Gastrocnemius medialis (tissue), 4 donors: ENCODE measurements at regions not wholly inside any gene's neighbourhood (a gene's known extent, or its start where the extent isn't known, plus 50 kb on each side); places are given as distances from the start of the nearest gene placed in this dataset.

Experiments
- CTCF ChIP-seq, 5 experiments: fragments of 450-650 bp in 3 of 5; fragments of 200-600 bp in 2 of 5; sonication (generic) in 2 of 5; IDR thresholded peaks in 4 of 5; conservative IDR thresholded peaks in 1 of 5; 1 replicate in 4 of 5; 2 replicates in 1 of 5; pipeline ENCODE4 v1.5.1; 2016 to 2019; ENCODE audit warnings: antibody characterized with exemption in 5 of 5, mild to moderate bottlenecking in 3 of 5, moderate library complexity in 3 of 5
- POLR2A ChIP-seq, 2 donors: fragments of 450-650 bp; IDR thresholded peaks; one replicate each; pipeline ENCODE4 v1.6.1; 2017; ENCODE audit warnings: antibody characterized with exemption in 2 of 2, mild to moderate bottlenecking in 2 of 2, moderate library complexity in 2 of 2

- no peak for TF ChIP-seq POLR2A (IDR thresholded peaks at IDR 0.05)
- no peak for TF ChIP-seq CTCF (IDR thresholded peaks at IDR 0.05 in 4 of 5, conservative IDR thresholded peaks at IDR 0.05 in 1 of 5)
Observed at GRCh38 chr6:134550604-134551003, 232.7 kb upstream of the SGK1 start.
